KOPT-K1 (cell line): ENCODE measurements at regions not wholly inside any gene's neighbourhood (a gene's known extent, or its start where the extent isn't known, plus 50 kb on each side); places are given as distances from the start of the nearest gene placed in this dataset.

Experiments used
- H3K27ac ChIP-seq: fragments of 200-600 bp; sonication (generic); 2 replicates; pipeline ENCODE4 v1.5.1; 2016; ENCODE audit warnings: antibody characterized with exemption, mild to moderate bottlenecking, low read depth, low read length; ENCODE audit not compliant: poor library complexity, severe bottlenecking
- H3K36me3 ChIP-seq: fragments of 200-600 bp; sonication (generic); 2 replicates; pipeline ENCODE4 v1.5.1; 2017; ENCODE audit warnings: antibody characterized with exemption, mild to moderate bottlenecking, low read length, moderate library complexity; ENCODE audit not compliant: insufficient read depth
- H3K9me3 ChIP-seq: fragments of 200-600 bp; sonication (generic); 2 replicates; pipeline ENCODE4 v1.5.1; 2017; ENCODE audit warnings: antibody characterized with exemption, low read length, mild to moderate bottlenecking; ENCODE audit not compliant: insufficient read depth, poor library complexity, severe bottlenecking

DNA sequence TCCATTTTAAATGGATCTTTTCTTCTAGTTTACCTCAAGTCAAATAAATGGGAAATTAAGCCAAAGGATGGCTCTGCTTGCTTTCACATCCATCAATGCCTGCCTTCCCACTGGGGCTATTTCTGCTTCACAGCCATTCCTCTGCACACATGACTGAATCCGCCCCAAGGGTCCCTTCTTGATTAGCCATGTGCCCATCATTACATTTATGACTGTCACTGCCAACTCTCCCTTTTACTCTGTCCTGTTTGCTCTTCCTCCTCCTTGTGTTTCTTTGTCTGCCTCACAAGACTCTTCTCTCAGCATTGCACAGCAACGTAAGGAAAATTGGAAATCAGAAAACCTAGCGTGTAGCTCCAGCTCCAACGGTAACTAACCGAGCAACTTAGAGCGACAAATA, 410.2 kb downstream of the TBC1D4 start:
- H3K9me3 ChIP-seq, result no peaks in the 10 kb centered on the region
- H3K27ac ChIP-seq, result no peak overlapping the region
- no peaks in the 10 kb centered on the region for H3K36me3 ChIP-seq

DNA sequence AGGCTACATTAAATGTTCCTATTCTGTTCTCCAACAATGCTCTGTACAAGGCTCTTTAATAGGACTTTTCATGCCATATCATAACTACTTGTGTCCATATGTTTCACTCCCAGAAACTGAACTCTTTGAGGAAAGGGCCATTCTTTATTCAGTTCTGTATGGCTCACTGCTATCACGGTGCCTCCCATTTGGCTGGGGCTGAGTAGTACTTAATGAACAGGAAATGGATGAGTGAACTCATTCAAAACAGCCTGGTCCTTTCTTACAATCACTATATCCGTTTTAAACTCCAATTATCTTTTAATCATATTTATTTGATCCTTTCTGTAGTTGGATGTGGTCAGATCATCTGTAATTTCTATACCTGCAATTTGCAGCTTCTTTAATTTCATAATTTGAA, 410.6 kb downstream of the TBC1D4 start:
- H3K36me3 ChIP-seq, result no peaks in the 10 kb centered on the region
- no peaks in the 10 kb centered on the region for H3K9me3 ChIP-seq
- no peak overlapping the region for H3K27ac ChIP-seq

- Histone ChIP-seq H3K27ac (no peak overlapping the region), H3K36me3 (no peaks in the 10 kb centered on the region), H3K9me3 (no peaks in the 10 kb centered on the region)
Observed at GRCh38 chr13:75061909-75062308, 420.1 kb downstream of the TBC1D4 start.

DNA sequence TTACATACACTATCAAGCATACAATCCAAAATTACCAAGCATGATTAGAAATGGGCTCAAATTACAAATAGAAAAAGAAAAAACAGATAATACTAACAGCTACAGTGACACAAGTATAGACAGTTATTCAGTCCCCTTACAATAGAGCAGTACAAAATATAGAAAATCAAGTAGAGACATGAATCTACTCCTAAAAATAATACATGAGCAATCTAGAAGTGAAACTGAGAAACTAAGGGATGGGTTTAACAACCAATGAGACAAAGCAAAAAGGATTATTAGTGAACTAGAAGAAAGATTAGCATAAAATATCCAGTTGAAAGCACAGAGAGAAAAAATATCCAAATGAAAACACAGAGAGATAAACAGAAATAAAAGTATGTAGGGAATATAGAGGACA, 426.7 kb downstream of the TBC1D4 start:
- Histone ChIP-seq H3K27ac (no peak overlapping the region), H3K36me3 (no peaks in the 10 kb centered on the region)

DNA sequence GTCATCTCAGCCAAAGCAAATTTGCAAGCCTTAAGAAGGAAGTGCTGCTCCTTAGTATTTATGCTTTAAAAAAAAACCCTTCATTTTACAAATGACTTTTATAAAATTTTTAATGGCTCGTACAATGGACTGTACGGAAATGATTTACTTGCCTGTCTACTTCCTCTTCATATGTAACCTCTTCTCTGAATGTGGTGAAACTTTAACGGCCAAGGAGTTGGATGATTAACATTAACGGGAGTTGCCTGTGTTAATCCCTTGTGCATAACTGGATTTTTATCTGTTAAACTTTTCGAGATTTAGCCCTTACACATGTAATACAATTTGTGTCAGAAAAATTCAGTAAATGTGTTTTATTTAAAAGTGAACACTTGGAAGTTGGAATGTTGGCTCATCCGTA, 429.4 kb downstream of the TBC1D4 start:
- H3K27ac ChIP-seq, result no peak overlapping the region
- no peaks in the 10 kb centered on the region for H3K36me3 ChIP-seq
- H3K9me3 ChIP-seq, result no peaks in the 10 kb centered on the region

More for the DNA sequence above, 426.7 kb downstream of the TBC1D4 start:
- no peaks in the 10 kb centered on the region for H3K9me3 ChIP-seq

- Histone ChIP-seq H3K9me3 (no peaks in the 10 kb centered on the region), H3K36me3 (no peaks in the 10 kb centered on the region), H3K27ac (no peak overlapping the region)
Observed at GRCh38 chr13:75050419-75051046, 431.4 kb downstream of the TBC1D4 start.

- Histone ChIP-seq H3K27ac (no peak overlapping the region), H3K36me3 (no peaks in the 10 kb centered on the region)
Observed at GRCh38 chr13:75049735-75050335, 432.1 kb downstream of the TBC1D4 start.

DNA sequence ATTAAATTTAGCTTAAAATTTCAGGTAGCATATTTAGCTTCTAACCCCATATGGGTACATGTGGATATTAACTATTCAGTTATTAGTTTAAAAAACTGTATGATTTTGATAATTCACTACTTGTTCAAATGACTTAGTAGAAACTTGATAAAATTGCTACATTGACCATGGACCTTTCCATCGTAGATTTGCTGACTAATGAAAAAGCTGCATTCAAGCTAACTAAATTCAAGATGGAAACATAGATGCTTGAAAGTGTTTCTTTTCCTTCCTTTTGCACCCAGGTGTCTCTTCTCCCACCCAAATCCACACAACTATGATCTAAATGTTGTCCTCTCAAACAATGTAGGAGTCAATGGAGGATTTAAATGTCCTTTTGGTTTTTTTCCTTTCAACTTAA, 439.2 kb downstream of the TBC1D4 start:
- H3K9me3 ChIP-seq, result no peaks in the 10 kb centered on the region
- H3K27ac ChIP-seq, result no peak overlapping the region
- no peaks in the 10 kb centered on the region for H3K36me3 ChIP-seq

More at GRCh38 chr13:75049735-75050335, 432.1 kb downstream of the TBC1D4 start:
- no peaks in the 10 kb centered on the region for H3K9me3 ChIP-seq

GRCh38 chr13:75038393-75039113, 443.4 kb downstream of the TBC1D4 start:
- Histone ChIP-seq H3K36me3 (no peaks in the 10 kb centered on the region), H3K27ac (no peak overlapping the region), H3K9me3 (peaks cover 14% of the 10 kb centered on the region)

- H3K27ac ChIP-seq, result no peak overlapping the region
- no peaks in the 10 kb centered on the region for H3K9me3 ChIP-seq
- no peaks in the 10 kb centered on the region for H3K36me3 ChIP-seq
Observed at GRCh38 chr13:75025956-75026355, 456.0 kb downstream of the TBC1D4 start.

- no peaks in the 10 kb centered on the region for H3K36me3 ChIP-seq
- H3K27ac ChIP-seq, result no peak overlapping the region
- no peaks in the 10 kb centered on the region for H3K9me3 ChIP-seq
Observed at GRCh38 chr13:75024602-75025001, 457.4 kb downstream of the TBC1D4 start.

DNA sequence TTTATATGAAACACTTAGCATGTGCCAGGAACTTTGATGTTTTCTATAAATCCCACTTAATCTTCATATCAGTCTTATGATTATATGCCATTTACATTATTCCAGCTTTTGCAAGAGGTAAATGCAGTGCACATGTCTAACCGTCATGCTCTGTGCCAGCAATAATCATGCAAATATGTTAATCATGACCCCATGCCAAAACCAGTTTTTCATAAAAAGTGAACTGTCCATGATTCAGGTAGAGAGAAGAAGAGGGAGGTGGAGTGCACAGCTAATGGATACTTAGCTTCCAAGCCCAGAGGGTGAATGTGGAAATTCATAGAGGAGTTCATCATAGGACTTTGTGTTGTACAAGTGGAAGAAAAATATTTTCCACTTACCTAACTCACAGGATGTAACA, 458.4 kb downstream of the TBC1D4 start:
- no peaks in the 10 kb centered on the region for H3K36me3 ChIP-seq
- H3K27ac ChIP-seq, result no peak overlapping the region
- no peaks in the 10 kb centered on the region for H3K9me3 ChIP-seq

- Histone ChIP-seq H3K27ac (no peak overlapping the region), H3K36me3 (no peaks in the 10 kb centered on the region), H3K9me3 (no peaks in the 10 kb centered on the region)
Observed at GRCh38 chr13:75021151-75021550, 460.8 kb downstream of the TBC1D4 start.

- Histone ChIP-seq H3K27ac (no peak overlapping the region), H3K36me3 (no peaks in the 10 kb centered on the region), H3K9me3 (no peaks in the 10 kb centered on the region)
Observed at GRCh38 chr13:75016225-75016624, 465.7 kb downstream of the TBC1D4 start.

DNA sequence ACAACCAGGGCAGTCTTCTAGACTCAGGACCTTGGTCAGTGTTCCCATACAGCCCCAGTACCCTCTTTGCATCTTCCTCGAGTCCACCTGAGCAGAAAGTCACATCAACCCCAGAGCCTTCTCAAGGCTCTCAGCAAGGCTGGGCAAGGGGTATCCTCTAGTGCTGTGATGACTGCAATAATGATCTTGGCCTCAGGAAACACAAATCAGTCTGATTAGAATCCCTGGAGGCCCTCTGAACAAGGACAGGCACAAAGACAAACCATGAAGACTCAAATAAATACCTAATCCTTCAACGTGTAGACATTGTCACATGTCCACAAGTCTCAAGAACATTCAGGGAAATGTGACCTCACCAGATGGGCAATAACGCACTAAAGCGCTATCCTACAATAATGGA, 468.2 kb downstream of the TBC1D4 start:
- H3K9me3 ChIP-seq, result no peaks in the 10 kb centered on the region

DNA sequence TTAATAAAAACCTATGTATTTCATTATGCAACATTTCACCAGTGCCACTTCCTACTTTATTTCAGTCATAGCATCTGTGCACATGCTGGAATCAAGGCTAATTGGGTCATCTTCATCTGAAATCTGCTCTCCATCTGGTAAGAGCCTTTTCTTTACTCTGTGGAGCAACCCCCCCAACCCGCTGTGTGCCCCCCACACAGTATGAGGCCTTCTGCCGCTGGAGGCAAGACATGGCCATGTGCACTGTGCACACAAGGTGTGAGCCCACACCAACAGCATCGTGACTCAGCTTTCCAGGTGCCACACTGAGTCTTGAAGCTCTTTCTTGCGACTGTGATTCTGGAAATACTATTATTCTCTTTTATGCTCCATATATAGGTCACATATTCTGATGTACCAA, 471.0 kb downstream of the TBC1D4 start:
- H3K27ac ChIP-seq, result no peak overlapping the region
- H3K36me3 ChIP-seq, result no peaks in the 10 kb centered on the region
- H3K9me3 ChIP-seq, result no peaks in the 10 kb centered on the region

More for the DNA sequence above, 468.2 kb downstream of the TBC1D4 start:
- no peak overlapping the region for H3K27ac ChIP-seq
- H3K36me3 ChIP-seq, result no peaks in the 10 kb centered on the region
